ENCODE measurements at regions not wholly inside any gene's neighbourhood (a gene's known extent, or its start where the extent isn't known, plus 50 kb on each side); places are given as distances from the start of the nearest gene placed in this dataset.

DNA sequence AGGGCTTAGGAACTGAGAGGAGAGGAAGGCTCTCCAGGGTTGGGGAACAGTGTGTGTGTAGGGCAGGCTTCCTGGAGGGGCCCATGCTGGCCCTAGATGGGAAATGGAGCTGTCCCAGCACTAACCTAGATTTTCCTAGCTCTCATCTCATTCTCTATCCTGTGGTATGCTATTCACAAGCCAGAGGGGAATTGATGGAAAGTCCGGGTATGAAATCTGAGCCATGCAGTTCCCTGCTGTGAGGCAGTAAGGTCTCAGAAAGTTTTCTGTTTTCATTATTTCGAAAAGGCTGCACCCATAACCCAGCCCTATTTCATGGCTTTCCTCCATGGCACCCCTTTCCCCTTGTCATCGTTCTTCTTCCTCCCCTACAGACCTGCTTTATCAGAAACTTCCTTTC lies 220.3 kb downstream of the RPS24 start:
- no peak overlapping the region for H3K4me3 ChIP-seq (ENCODE audit: low read depth, low read length)
- TF ChIP-seq, protein P1, sequence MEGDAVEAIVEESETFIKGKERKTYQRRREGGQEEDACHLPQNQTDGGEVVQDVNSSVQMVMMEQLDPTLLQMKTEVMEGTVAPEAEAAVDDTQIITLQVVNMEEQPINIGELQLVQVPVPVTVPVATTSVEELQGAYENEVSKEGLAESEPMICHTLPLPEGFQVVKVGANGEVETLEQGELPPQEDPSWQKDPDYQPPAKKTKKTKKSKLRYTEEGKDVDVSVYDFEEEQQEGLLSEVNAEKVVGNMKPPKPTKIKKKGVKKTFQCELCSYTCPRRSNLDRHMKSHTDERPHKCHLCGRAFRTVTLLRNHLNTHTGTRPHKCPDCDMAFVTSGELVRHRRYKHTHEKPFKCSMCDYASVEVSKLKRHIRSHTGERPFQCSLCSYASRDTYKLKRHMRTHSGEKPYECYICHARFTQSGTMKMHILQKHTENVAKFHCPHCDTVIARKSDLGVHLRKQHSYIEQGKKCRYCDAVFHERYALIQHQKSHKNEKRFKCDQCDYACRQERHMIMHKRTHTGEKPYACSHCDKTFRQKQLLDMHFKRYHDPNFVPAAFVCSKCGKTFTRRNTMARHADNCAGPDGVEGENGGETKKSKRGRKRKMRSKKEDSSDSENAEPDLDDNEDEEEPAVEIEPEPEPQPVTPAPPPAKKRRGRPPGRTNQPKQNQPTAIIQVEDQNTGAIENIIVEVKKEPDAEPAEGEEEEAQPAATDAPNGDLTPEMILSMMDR (IDR thresholded peaks at IDR 0.05; ENCODE audit: insufficient read depth, low read depth, low read length), result no peak
- DNase-seq (ENCODE audit: low read depth), result no peak

DNA sequence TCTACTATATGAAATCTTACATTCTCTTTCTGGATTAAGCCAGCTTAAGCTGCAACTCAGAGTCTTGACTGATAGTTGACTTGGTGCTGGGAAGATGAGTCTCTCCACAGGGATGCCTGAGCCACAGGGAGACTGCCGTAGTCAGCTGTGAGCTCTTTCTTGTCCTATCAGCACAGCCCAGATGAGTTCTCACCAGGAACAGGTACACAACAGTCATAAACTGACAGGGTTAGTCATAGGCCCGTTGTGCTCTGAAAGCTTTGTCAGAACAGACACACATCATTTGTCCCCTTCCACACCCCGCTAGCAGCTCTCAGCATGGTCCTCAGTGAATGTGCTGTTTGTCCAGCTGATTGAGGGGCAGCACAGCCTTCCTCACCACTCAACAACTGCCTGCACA lies 221.6 kb downstream of the RPS24 start:
- TF ChIP-seq, protein P1 (IDR thresholded peaks at IDR 0.05; ENCODE audit: insufficient read depth, low read depth, low read length), result no peak
- no peak overlapping the region for H3K4me3 ChIP-seq (ENCODE audit: low read depth, low read length)
- no peak for DNase-seq (ENCODE audit: low read depth)

DNA sequence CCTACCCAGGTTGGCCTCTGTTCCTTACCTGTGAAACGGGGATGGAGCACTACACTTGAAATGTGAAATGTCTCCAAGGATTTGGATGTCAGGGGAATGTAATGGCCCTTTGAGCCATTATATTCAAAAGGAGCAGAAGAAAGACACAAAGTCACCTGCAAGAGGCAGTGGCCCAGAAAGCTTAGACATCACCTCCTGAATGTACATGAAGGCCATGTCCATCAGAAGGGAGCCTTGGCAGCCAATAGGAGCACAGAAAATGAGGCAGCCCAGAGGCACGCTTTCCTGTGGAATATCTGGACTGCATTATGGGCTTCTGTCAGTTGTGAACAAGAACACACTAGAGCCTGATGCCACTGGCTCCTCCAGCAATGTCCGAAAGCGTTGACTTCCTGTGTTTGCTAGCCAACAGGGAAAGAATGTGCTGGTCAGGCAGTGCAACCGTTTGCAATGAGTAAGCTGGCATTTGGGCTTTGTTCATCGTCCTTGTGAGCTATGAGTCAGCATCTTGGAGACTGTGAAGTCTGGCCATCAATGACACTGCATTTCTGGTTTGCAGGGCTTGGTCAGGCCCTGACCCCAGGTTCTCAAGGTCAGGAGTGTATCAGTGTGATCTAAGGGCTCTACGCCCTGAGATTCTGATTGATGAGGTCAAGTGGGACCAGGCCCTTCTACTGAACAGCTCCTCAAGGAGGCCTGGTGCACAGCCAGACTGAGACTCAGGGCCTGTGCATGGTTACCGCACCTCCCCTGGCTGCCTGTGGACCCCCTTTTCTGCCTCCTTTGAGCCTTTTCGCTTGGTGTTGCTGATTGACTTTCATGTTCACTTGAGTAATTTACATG lies 222.4 kb downstream of the RPS24 start:
- peak; percentile 93 for DNase-seq (ENCODE audit: low read depth)
- TF ChIP-seq, protein P1 (IDR thresholded peaks at IDR 0.05; ENCODE audit: insufficient read depth, low read depth, low read length), result no peak
- H3K4me3 ChIP-seq (ENCODE audit: low read depth, low read length), result no peak overlapping the region

DNA sequence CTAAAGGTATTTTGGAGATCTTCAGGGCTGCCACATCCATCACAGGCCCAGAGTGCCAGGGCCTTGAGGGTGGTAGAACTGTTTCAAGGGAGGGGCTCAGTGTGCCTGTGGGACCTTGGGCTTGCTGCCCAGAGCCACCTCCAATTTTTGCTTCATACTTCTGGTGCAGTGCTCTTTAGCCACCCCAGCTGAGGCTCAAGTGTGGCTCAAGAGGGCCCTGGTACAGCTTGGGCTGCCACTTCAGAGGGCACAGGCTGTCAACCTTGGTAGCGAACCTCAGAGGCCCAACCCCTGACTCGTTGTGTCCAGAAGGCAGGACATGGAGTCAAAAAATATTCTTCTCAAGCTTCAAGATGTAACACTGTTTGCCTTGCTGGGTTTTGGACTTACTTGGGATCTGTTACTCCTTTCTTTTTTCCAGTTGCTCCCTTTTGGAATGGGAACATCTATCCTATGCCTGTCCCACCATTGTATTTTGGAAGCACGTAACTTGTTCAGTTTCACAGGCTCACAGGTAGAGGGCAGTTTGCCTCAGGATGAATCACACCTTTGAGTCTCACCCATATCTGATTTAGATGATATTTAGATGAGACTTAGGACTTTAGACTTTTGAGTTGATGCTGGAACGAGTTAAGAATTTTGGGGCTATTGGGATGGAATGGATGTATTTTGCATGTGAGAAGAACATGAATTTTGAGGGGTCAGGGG lies 224.8 kb downstream of the RPS24 start:
- no peak overlapping the region for H3K4me3 ChIP-seq (ENCODE audit: low read depth, low read length)
- TF ChIP-seq, protein P1 (IDR thresholded peaks at IDR 0.05; ENCODE audit: insufficient read depth, low read depth, low read length), result no peak
- no peak for DNase-seq (ENCODE audit: low read depth)

DNA sequence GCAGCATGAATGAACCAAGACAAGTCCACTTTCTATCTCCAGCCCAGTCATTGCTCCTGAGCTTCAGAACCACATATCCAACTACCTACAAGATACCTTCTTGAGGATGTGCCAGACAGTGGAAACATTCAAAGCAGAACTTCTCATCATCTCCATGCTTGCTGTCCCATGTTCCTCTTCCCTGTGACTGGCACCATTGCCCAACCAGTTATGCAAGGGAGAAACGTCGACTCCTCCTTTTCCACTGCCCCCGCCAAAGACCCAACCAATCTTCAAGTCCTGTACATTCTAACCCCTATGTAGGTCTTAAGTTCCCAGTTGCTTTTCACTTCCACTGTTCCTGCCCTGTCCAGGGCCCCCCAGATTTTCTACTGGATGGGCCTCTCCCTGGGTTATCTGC lies 225.7 kb downstream of the RPS24 start:
- H3K4me3 ChIP-seq (ENCODE audit: low read depth, low read length), result no peak overlapping the region
- no peak for DNase-seq (ENCODE audit: low read depth)
- TF ChIP-seq, protein P1 (IDR thresholded peaks at IDR 0.05; ENCODE audit: insufficient read depth, low read depth, low read length), result no peak

DNA sequence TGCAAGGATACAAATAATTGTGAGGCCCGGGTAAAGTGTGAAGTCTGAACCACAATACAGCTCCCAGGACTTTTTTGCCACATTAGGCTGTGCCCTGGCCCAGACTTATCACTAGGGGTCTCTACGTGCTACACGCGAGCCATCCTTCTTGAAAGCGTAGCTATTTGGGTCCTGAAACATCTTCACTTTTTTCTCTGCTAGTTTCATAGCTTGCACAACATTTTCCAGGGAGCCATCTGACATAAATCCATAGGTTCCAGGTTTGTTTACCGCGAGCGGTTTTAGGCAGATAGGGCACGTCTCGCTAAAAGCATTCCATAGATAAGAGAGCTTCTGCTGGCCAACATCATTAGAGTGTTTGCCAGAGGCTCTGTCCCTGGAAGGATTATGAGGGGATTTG lies 226.5 kb downstream of the RPS24 start:
- DNase-seq (ENCODE audit: low read depth), result peak; percentile 90
- H3K4me3 ChIP-seq (ENCODE audit: low read depth, low read length), result no peak overlapping the region
- TF ChIP-seq, protein P1 (IDR thresholded peaks at IDR 0.05; ENCODE audit: insufficient read depth, low read depth, low read length), result peak; percentile 15

Measured in fibroblast of villous mesenchyme (primary cell).